H9 (cell line): ENCODE measurements at regions not wholly inside any gene's neighbourhood (a gene's known extent, or its start where the extent isn't known, plus 50 kb on each side); places are given as distances from the start of the nearest gene placed in this dataset.

Experiments
- DNase-seq: peaks from one replicate; pipeline ENCODE4 v3.0.0-alpha.2; 2017
- H2AFZ ChIP-seq: one replicate; pipeline ENCODE4 v1.6.1; 2013; ENCODE audit warnings: mild to moderate bottlenecking, low read length, control low read depth, moderate library complexity
- H2AK5ac ChIP-seq: 2 replicates; pipeline ENCODE4 v1.6.1; 2013; ENCODE audit warnings: low read length, control low read depth, mixed read lengths; ENCODE audit not compliant: insufficient read length
- H2BK120ac ChIP-seq: one replicate; pipeline ENCODE4 v1.6.1; 2013; ENCODE audit warnings: low read depth, mild to moderate bottlenecking, low read length, control low read depth, inconsistent platforms; ENCODE audit not compliant: poor library complexity, severe bottlenecking
- H2BK12ac ChIP-seq: 2 replicates; pipeline ENCODE4 v1.6.1; 2013; ENCODE audit warnings: low read length, control low read depth, mixed read lengths, low read depth; ENCODE audit not compliant: insufficient read length
- H2BK15ac ChIP-seq: 2 replicates; pipeline ENCODE4 v1.6.1; 2013; ENCODE audit warnings: low read depth, low read length, control low read depth
- H2BK20ac ChIP-seq: one replicate; pipeline ENCODE4 v1.6.1; 2013; ENCODE audit warnings: low read depth, mild to moderate bottlenecking, low read length, control low read depth, inconsistent platforms; ENCODE audit not compliant: poor library complexity, severe bottlenecking
- H2BK5ac ChIP-seq: 2 replicates; pipeline ENCODE4 v1.6.1; 2013; ENCODE audit warnings: low read length, control low read depth, mixed read lengths; ENCODE audit not compliant: insufficient read length
- H3K14ac ChIP-seq: 2 replicates; pipeline ENCODE4 v1.6.1; 2013; ENCODE audit warnings: low read length, control low read depth; ENCODE audit not compliant: insufficient read depth
- H3K18ac ChIP-seq: 2 replicates; pipeline ENCODE4 v1.6.1; 2013; ENCODE audit warnings: low read depth, mild to moderate bottlenecking, mixed read lengths, low read length, control low read depth; ENCODE audit not compliant: insufficient read length
- H3K23ac ChIP-seq: 2 replicates; pipeline ENCODE4 v1.6.1; 2013; ENCODE audit warnings: low read length, control low read depth, mixed read lengths, low read depth; ENCODE audit not compliant: insufficient read length
- H3K23me2 ChIP-seq: 2 replicates; pipeline ENCODE4 v1.6.1; 2013; ENCODE audit warnings: low read depth, mild to moderate bottlenecking, mixed read lengths, low read length, control low read depth; ENCODE audit not compliant: insufficient read length, poor library complexity, severe bottlenecking
- H3K27ac ChIP-seq: 2 replicates; pipeline ENCODE4 v1.5.1; 2013; ENCODE audit warnings: low read length, control low read depth, mixed read lengths, low read depth; ENCODE audit not compliant: insufficient read length
- H3K27me3 ChIP-seq: 2 replicates; pipeline ENCODE4 v1.6.1; 2013; ENCODE audit warnings: low read length, control low read depth, inconsistent platforms; ENCODE audit not compliant: insufficient read depth
- H3K4ac ChIP-seq: 2 replicates; pipeline ENCODE4 v1.6.1; 2013; ENCODE audit warnings: low read depth, mild to moderate bottlenecking, control low read depth, inconsistent platforms, low read length, moderate library complexity
- H3K4me1 ChIP-seq: 2 replicates; pipeline ENCODE4 v1.6.1; 2013; ENCODE audit warnings: low read length, control low read depth, inconsistent platforms; ENCODE audit not compliant: insufficient read depth
- H3K4me2 ChIP-seq: 2 replicates; pipeline ENCODE4 v1.6.1; 2013; ENCODE audit warnings: low read length, control low read depth, mixed read lengths; ENCODE audit not compliant: insufficient read length, insufficient read depth
- H3K56ac ChIP-seq: 2 replicates; pipeline ENCODE4 v1.6.1; 2013; ENCODE audit warnings: low read depth, mild to moderate bottlenecking, mixed read lengths, low read length, control low read depth; ENCODE audit not compliant: insufficient read length
- H3K79me1 ChIP-seq: 2 replicates; pipeline ENCODE4 v1.6.1; 2013; ENCODE audit warnings: low read depth, mild to moderate bottlenecking, moderate library complexity, low read length, control low read depth, inconsistent platforms; ENCODE audit not compliant: insufficient read depth, poor library complexity, severe bottlenecking
- H3K79me2 ChIP-seq: 2 replicates; pipeline ENCODE4 v1.6.1; 2013; ENCODE audit warnings: low read length, control low read depth, inconsistent platforms; ENCODE audit not compliant: insufficient read depth
- H3K9ac ChIP-seq: 2 replicates; pipeline ENCODE4 v1.6.1; 2013; ENCODE audit warnings: low read length, control low read depth, mixed read lengths; ENCODE audit not compliant: insufficient read length; ENCODE audit errors: extremely low read depth
- H3K9me3 ChIP-seq: one replicate; pipeline ENCODE4 v1.6.1; 2013; ENCODE audit warnings: low read depth, low read length, inconsistent platforms; ENCODE audit not compliant: control insufficient read depth
- H3T11ph ChIP-seq: one replicate; pipeline ENCODE4 v1.6.1; 2013; ENCODE audit warnings: mild to moderate bottlenecking, low read length, control low read depth, inconsistent platforms
- H4K20me1 ChIP-seq: one replicate; pipeline ENCODE4 v1.6.1; 2013; ENCODE audit not compliant: control insufficient read depth, insufficient read length, insufficient read depth
- H4K5ac ChIP-seq: 2 replicates; pipeline ENCODE4 v1.6.1; 2013; ENCODE audit warnings: low read depth, mild to moderate bottlenecking, mixed read lengths, low read length, control low read depth; ENCODE audit not compliant: insufficient read length
- H4K8ac ChIP-seq: replicated peaks from 2 replicates; pipeline ENCODE4 v1.6.1; 2013; ENCODE audit warnings: low read length, control low read depth, mixed read lengths, low read depth; ENCODE audit not compliant: insufficient read length
- H4K91ac ChIP-seq: 2 replicates; pipeline ENCODE4 v1.6.1; 2013; ENCODE audit warnings: low read depth, mild to moderate bottlenecking, moderate library complexity, mixed read lengths, low read length, control low read depth; ENCODE audit not compliant: insufficient read length
- H3K27ac Mint-ChIP-seq, 3 experiments: 2 replicates in 2 of 3; 3 replicates in 1 of 3; pipeline ENCODE4 v1.8.0; 2020 to 2021; ENCODE audit warnings: mixed read lengths in 3 of 3, mild to moderate bottlenecking in 1 of 3, moderate library complexity in 1 of 3
- H3K27me3 Mint-ChIP-seq: 2 replicates; pipeline ENCODE4 v1.8.0; 2021; ENCODE audit warnings: low read depth, mild to moderate bottlenecking, moderate library complexity, mixed read lengths
- H3K36me3 Mint-ChIP-seq, 3 experiments: 2 replicates in 2 of 3; 3 replicates in 1 of 3; pipeline ENCODE4 v1.8.0; 2020 to 2021; ENCODE audit warnings: low read depth in 3 of 3, mixed read lengths in 3 of 3; ENCODE audit not compliant: insufficient read depth in 1 of 3
- H3K4me1 Mint-ChIP-seq, 2 experiments: 2 replicates each; pipeline ENCODE4 v1.8.0; 2020; ENCODE audit warnings: mixed read lengths in 2 of 2
- H3K4me3 Mint-ChIP-seq, 2 experiments: 2 replicates in 1 of 2; 3 replicates in 1 of 2; pipeline ENCODE4 v1.8.0; 2020 to 2021; ENCODE audit warnings: mild to moderate bottlenecking in 2 of 2, mixed read lengths in 2 of 2, moderate library complexity in 1 of 2
- H3K9me3 Mint-ChIP-seq, 2 experiments: 2 replicates in 1 of 2; 3 replicates in 1 of 2; pipeline ENCODE4 v1.8.0; 2020; ENCODE audit warnings: mild to moderate bottlenecking in 2 of 2, mixed read lengths in 2 of 2, moderate library complexity in 1 of 2
- WGBS: extraction: QIAGEN DNeasy Blood & Tissue Kit; methylation state at CpG from one replicate; pipeline ENCODE4 v1.1.7; 2013; ENCODE audit warnings: missing lambda C conversion rate, low lambda C conversion rate, mixed read lengths; ENCODE audit not compliant: insufficient read length; ENCODE audit errors: extremely low coverage; 5-methylcytosine and 5-hydroxymethylcytosine counted together
- TF ChIP-seq, protein P1 (sequence below): fragments of 200-600 bp; sonication (generic); conservative IDR thresholded peaks from 3 replicates; pipeline ENCODE4 v1.8.0; 2021; ENCODE audit warnings: antibody characterized with exemption, mild to moderate bottlenecking

DNA sequence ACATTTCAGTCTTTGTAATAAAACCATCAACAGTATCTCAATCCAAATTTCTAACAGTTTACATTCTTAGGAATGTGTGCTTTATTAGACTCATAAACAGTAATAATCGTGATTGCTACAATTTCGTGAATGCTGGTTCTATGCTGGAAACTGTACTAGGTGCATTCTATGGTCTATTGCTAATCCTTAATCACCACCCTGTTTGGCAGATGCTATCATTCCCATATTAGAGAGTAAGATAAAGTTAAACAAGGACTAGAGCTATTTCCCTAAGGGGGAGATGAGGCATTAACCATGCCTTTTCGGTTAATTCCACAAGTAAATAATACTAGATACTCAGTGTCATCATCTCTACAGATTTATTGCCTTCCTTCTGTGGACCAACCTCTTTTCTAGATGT lies 244.0 kb downstream of the PAX3 start:
- H3K27me3 Mint-ChIP-seq, result peaks cover 100% of the 10 kb centered on the region
- H4K8ac ChIP-seq, result no peak overlapping the region
- H3K79me2 ChIP-seq, result no peaks in the 10 kb centered on the region
- H3K4me2 ChIP-seq, result no peak overlapping the region
- DNase-seq, result no peak
- H3K23me2 ChIP-seq, result no peaks in the 10 kb centered on the region
- H3K4me3 Mint-ChIP-seq, result no peak overlapping the region
- peaks cover 3 to 5% of the 10 kb centered on the region in 2 experiments; a peak in 3 of 5 replicates for H3K9me3 Mint-ChIP-seq
- no peak overlapping the region for H2BK20ac ChIP-seq
- H3K27ac Mint-ChIP-seq, result no peak overlapping the region
- H4K20me1 ChIP-seq, result peaks cover 3% of the 10 kb centered on the region
- H2AFZ ChIP-seq, result no peak overlapping the region
- no peak overlapping the region for H3K56ac ChIP-seq
- H2BK15ac ChIP-seq, result no peak overlapping the region
- H3K9ac ChIP-seq, result no peak overlapping the region
- WGBS, result no CpG with 5 or more reads among the region's 3 CpGs
- H3K4me1 ChIP-seq, result no peaks in the 10 kb centered on the region; the same call in 1 of the 2 replicates
- H3K79me1 ChIP-seq, result no peaks in the 10 kb centered on the region
- H3K36me3 Mint-ChIP-seq, result no peaks in the 10 kb centered on the region
- TF ChIP-seq, protein P1, sequence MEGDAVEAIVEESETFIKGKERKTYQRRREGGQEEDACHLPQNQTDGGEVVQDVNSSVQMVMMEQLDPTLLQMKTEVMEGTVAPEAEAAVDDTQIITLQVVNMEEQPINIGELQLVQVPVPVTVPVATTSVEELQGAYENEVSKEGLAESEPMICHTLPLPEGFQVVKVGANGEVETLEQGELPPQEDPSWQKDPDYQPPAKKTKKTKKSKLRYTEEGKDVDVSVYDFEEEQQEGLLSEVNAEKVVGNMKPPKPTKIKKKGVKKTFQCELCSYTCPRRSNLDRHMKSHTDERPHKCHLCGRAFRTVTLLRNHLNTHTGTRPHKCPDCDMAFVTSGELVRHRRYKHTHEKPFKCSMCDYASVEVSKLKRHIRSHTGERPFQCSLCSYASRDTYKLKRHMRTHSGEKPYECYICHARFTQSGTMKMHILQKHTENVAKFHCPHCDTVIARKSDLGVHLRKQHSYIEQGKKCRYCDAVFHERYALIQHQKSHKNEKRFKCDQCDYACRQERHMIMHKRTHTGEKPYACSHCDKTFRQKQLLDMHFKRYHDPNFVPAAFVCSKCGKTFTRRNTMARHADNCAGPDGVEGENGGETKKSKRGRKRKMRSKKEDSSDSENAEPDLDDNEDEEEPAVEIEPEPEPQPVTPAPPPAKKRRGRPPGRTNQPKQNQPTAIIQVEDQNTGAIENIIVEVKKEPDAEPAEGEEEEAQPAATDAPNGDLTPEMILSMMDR, result no peak
- H3K27me3 ChIP-seq, result peaks cover 65% of the 10 kb centered on the region; the same call in 1 of the 2 replicates
- H3K4me1 Mint-ChIP-seq, result peaks cover 15 to 20% of the 10 kb centered on the region in 2 experiments
- H4K91ac ChIP-seq, result no peak overlapping the region
- no peak overlapping the region for H3T11ph ChIP-seq
- no peak overlapping the region for H2BK5ac ChIP-seq
- no peak overlapping the region for H3K27ac ChIP-seq
- no peak overlapping the region for H2AK5ac ChIP-seq
- H3K4ac ChIP-seq, result no peak overlapping the region
- no peak overlapping the region for H4K5ac ChIP-seq
- no peak overlapping the region for H3K14ac ChIP-seq
- no peak overlapping the region for H2BK12ac ChIP-seq
- H2BK120ac ChIP-seq, result no peak overlapping the region
- no peak overlapping the region for H3K23ac ChIP-seq
- no peaks in the 10 kb centered on the region for H3K9me3 ChIP-seq
- no peak overlapping the region for H3K18ac ChIP-seq
